SW480 (cell line): ENCODE measurements at regions not wholly inside any gene's neighbourhood (a gene's known extent, or its start where the extent isn't known, plus 50 kb on each side); places are given as distances from the start of the nearest gene placed in this dataset.
"Not testable (repeated sequence)": the region's sequence is repeated elsewhere in the genome, so short reads cannot be mapped to it uniquely, and the experiment has no call there.

Experiments
- DNase-seq: peaks from one replicate; pipeline ENCODE4 v3.0.0-alpha.2; 2016; ENCODE audit warnings: low spot score

DNA sequence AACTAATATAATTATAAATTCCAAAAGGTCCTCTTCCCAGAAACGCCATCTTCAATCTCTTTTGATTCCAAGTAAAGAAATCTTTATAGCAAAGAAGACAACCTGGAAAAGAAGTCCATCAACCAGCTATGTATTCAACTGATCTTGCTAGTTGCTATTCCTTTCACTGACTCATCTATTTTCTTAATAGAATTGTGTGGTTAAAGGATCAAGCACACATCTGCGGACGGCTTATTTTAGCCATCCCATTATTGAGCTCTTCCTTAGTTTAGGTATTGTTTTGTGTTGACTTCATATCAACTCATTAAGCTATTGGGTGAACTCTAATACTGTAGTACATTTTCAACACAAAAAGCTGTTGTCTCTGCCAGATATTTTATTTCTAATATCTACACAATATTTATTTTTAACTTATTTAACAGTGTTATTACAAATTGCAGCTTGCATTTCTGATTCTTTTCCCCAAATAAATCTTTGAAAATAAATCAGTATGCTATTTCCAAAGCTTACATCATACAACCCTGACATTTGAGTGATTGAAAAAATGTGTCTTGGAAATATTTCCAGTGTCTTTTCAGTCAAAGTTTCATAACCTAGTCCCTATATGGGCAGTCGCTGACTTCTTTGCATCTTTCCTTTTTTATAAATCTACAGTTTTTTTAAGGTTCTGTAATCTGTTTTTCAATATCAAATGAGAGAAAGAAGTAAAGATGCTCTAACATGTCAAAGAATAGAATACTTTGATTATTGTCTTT is 158.8 kb upstream of the SPRY2 start:
- no peak for DNase-seq

DNA sequence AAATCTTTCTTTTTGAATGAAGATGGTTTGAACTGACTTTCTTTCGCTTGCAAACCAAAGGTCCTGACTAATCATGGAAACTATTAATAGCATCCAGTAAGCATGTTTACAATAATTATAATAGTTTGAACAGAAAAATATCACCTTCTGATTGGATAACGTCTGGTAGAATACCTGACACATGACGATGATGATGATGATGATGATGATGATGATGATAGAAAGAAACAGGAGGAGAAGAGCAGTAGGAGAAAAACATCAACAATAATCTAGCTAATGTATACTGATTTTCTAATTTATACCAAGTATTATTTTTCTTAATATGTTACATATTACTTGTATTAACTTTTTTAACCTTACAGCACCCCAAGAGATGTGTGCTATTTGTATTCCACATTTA is 157.5 kb upstream of the SPRY2 start:
- DNase-seq: no peak

DNA sequence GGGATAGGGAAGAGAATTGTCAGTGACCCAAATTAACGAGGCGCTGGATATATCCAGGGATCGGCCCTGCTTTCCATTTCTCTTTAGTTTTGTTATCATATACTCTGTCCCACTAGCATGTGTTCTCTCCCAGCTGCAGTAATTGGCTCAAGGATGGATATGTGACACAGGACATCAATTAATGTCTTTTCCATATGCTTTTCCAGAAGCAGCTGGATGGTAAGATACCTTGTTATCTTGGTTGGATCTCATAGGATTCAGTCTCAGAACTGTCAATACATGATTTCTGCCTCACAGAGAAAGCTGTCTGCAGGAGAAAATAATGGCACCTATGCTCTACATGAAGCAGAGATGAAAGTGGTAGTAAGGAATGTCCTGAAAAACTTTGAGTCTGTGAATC is 157.1 kb upstream of the SPRY2 start:
- DNase-seq: no peak

DNA sequence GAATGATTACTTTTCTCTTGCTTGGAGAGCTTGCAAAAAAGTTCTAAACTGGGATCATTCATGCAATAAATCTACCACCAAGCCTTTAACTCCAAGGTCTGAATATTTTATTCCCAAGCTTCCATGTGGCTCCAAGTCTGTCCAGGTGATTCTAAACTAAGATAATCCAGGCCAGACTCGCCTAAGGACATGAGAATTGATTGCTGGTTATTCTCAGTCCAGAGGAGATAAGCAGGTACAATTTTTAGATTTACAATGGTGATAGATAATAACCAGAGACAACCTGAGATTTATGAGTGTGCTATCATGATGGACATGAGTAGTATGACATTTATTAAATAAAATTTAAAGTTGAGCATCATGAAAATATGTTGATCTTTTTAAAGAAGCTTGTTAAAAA is 156.5 kb upstream of the SPRY2 start:
- DNase-seq: no peak

DNA sequence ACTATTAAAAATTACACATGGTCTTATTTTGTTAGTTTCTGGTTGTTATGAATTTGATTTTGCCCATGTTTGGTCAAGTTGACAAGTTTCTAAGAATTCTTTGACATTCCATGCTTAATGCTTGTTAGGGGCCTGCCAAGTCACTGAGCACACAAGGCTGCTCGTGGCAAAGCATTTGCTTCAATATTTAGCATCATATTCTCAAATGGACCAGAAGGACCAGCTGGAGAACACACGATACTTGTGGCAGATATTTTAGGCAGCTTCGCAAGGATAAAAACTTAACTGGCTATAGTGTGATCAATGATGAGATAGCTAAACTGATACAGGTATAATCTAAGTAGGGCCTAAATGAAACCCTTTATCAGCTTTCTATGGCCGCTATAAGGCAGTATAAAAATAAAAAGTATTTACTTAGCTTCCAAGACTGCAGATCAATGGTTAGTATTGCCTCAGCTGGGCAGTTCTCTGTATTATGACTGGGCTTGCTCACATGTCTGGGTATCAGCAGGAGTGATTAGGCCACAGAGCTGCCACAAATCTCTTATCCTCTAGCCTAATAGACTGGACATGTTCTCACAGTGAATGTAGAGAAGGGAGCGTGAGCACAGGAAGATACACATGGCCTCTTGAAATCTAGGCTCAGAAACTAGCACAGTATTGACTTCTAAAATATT is 155.9 kb upstream of the SPRY2 start:
- no peak for DNase-seq

DNA sequence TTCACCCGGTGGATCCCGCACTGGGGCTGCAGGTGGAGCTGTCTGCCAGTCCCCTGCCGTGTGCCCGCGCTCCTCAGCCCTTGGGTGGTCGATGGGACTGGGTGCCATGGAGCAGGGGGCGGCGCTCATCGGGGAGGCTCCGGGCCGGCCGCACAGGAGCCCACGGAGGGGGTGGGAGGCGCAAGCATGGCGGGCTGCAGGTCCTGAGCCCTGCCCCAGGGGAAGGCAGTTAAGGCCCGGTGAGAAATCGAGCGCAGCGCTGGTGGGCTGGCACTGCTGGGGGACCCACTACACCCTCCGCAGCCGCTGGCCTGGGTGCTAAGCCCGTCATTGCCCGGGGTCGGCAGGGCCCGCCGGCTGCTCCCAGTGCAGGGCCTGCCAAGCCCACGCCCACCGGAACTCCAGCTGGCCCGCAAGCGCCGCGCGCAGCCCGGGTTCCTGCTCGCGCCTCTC is 149.6 kb upstream of the SPRY2 start:
- DNase-seq: not testable (repeated sequence)

DNA sequence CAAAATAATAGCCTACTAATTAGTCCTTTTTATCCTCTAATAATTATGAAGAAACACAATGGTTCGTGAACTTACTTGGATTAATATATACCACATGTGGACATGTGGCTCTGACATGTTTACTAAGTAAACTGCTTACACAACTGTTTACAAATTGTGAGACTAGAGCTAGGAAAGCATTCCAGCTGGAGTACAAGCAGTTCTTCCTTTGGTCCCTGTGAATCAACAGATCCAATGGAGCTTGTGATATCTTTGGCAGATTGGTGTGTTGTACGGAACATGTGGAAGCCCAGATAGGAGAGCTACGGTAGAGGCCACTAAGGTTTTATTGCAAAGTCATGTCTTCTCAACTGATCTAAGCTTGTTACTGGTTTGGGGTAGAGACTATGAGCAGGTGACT is 145.5 kb upstream of the SPRY2 start:
- no peak for DNase-seq

DNA sequence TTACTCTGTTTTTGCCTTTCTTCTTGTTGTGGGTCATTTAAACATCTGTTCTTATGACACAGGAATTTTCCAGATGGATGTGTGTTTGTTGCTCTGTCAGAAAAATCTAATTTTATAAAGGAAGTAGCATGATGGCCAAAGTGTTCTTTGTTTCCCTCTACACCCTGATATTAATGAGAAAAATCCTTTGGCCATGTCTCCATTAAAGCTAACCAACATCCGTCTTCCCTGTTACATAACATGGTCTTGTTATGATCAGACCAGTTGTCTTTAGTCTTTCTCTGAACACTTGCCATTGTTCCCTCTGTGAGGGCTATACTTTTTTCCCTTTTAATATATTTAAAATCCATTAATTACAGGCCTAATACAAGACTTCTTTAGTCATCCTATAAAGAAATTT is 142.2 kb upstream of the SPRY2 start:
- DNase-seq: no peak

DNA sequence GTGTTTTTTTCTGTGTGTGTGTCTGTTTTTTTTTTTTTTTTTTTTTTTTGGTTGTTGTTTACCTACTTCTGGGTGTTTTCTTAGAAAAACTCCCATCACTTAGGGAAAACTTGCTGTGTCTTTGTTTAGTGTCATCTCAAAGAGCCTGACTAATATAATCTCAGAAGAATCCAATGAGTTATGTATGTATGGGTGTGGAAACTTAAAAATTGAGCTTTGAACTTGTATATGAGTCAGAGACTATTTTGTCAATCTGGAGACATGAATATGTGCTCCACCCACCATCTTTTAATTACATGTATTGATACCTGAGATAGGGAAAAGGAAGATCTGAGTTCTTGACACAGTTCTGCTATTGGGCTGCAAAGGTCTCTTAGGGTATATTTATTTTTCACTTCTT is 140.7 kb upstream of the SPRY2 start:
- no peak for DNase-seq

DNA sequence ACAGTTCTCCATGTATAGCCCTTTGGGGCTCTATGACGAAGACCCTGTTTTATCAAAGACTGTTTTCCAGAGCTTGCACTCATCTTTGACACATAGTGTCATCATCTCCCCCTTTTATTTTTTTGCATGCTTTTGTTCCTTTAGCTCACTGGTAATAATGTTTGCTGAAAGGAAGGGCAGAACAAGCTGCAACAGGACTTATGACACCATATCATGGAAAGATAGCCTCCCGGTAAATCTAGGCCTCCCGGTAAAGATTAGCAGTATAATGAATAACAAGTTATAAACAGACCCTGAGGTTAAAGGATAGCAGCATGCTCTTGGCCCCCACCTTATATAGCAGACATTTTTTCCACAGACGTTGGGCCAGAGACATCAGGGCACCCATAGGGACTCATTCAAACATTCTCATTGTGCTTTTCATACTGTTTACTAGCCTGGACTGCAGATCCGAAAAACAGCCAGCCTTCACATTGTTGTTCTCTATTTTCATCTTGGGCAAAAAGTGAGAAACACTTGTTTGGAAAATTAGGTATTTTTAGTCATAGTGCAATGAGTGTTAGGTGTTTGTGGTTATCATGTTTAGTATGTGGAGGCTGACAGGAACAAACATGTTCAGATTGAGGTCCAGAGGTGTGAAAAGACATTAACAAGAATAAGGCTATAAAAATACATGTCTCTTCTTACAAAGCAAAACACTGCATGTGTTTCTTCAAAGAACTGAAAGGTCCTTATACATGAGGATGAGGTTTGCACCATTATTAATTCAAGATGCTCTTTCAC is 136.9 kb upstream of the SPRY2 start:
- no peak for DNase-seq

DNA sequence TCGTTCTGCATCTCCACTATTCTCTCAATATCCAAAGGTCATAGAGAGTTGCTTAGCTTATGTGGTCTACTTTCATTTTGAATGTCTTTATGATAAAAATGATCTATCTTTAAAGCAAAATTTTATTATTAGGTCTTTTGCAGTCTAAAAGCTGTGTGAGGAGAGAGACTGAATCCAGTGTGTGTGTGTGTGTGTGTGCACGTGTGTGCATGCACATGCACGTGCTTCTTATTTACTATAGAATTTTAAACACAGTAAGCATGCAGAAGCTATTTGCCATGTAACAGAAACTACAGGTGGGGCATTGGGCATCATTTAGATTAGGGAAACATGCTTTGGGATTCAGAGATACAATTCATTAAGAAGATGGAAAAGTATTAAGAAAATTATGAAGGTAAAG is 136.0 kb upstream of the SPRY2 start:
- no peak for DNase-seq

DNA sequence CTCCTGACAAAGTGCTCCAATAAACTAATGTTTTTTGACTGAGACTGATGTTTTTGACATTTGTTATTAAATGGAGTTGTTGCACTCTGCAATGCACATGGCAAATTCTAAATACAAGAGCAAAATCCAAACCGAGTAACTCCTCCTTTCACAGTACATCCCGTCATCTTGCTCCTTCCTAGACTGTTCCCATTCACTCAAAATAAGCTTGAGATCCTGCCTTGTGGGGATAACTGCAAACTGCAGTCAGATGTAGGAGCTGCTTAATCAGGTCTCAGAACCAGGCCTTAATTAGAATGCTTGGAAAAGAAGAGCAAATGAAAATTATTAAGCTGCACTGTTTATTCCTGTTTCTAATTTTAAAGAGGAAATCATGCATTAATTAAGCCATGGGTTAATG is 134.8 kb upstream of the SPRY2 start:
- no peak for DNase-seq

DNA sequence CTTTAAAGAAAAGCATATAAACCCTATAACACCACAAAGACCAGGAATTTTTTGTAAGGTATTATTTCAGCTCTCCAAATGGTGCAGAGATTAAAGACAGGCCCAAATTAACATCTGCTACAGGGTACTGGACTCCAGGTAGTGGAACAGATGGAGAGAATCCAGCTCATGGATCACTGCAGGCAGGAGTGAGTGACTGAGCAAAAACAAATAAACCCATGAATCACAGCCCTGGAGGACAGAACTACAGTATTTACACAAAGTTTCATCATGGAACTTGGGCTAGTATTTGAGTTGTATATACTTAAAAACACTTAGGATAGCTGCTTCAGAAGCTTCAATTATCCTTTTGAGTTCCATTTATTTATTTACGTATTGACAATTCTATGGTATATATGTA is 132.8 kb upstream of the SPRY2 start:
- DNase-seq: no peak

DNA sequence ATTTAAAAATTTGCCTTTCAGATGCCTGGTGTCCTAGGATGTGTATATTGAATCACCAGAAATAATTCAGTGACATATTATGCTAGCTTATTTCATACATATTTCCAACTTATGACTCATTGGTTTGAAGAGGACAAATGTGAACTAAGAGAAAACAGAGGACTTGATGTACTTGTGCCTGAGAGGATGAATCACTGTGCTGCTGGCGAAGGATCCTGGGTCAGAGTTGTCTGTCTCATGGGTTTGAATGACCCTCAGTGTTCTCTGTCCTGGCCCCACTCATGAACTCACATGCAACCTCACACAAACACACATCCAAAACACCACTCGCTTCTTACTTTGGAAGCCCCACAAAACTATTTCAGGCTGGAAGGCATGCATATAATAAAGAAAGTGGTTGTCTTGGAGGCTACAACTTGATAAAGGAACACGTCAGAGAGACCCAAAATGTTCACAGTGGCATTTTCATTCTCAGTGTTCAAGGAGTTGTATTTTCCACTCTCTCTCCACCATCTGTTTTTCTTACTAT is 129.0 kb upstream of the SPRY2 start:
- DNase-seq: peak; percentile 9

DNA sequence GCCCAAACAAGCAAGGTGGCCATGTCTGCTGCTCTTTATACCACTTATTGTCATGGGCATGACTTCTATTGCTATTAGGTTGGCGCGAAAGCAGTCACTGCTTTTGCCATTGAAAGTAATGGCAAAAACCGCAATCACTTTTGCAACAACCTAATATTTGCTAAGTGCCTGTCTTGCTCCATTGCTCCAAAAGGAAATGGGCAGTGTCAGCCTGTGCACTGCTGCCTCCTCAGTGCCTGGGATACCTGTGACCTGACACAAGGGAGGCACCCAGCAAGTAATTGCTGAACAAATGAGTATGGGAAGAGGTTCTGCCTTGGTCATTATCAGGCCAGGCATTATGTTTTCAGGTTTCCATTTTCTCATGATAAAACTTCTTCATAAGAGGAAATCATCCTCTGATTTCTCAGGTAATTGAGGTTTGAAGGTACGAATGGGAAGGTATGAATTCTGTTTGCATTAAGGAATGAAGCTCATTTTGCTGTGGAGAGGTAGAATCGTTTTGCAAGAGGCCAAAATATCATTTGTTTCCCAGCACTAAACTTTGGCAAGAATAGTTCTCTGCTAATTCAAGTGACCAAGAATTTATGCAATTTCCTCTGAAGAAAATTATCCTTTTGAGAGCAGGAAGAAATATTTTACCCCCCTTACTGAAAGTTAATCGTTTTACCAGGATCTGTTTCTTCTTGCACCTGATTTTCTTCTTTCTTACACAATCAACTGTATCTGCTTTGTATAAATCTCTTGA is 128.4 kb upstream of the SPRY2 start:
- no peak for DNase-seq

DNA sequence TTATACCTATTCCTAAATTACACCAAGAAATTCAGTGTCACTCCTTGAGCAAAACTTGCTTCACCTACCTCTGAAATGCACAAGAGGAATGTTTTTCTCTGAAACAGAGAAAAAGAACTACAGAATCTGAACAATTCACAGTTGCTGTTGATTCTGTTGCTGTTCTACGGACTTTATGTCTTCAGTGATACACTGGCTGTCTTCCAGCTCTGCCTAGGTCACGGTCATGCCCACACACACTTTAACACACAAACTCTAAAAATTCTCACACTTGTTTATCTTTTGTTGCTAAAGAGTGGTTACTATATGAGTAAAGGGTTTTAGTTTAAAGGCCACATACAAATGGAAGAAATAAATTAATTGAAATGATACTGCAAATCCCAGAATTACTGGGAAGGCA is 124.4 kb upstream of the SPRY2 start:
- no peak for DNase-seq

DNA sequence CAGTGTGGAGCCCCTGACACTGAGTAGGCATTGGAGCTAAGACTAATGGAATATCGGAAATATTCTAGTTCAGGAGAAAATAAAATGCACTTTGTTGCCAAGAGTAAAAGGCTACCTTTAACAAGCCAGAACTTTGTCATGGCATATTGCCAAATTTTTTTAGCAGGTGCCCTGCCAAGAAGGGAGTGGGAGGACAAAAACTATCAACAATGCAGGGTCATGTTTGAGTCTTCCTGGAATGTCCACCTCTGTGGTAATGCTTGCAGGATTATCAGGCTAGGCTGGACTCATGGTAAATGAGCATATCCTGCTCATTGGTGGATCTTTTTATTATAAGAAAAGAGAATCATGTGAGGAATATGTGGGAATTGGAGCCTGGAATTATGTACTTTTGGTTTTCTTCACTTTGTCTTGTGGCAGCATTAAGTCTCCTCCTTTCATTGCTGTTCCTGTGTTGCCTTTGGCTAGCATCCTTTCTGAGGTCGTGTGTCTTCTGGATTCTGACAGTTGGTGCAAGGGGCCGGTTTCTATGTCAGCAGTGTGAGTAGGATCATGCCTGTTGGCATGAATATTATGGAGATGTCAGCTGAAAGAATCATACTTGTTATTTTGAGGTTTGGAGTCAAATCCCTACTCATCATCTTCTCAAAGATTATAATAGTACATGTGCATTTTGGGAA is 122.9 kb upstream of the SPRY2 start:
- no peak for DNase-seq

DNA sequence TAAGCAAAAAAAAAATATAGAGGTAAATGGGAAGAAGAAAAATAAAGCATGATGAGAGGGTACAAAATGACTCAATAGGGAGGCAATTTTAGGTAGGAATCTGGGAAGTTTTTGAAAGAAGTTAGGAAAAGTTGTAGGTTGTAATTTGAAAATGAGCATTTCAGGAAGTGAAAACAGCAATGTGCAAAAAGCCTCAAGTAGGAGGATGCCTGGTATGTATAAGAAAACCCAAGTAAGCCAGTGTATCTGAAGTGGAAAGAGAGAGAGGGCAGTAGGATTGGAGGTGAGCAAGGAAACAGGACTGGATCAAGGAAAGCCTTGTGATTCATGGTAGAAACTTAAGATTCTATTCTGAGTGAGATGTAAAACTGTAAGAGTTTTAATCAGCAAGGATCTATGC is 121.6 kb upstream of the SPRY2 start:
- no peak for DNase-seq

DNA sequence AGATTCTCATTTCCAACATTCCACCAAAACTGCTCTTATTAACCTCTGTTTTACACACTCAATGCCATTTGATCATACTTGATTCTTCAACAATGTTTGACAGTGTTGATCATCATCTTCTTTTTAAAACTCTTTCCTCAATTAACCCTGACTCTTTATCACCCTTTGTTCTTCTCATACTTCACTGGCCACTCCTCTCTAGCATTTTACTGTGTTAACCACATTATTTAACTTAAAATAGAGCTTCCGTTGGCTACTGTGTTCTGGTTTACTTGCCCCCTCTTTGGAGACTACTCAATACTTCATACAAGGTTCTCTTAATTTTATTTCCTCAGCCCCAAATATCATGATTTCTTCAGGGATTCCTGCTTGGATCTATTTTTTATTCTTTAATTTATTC is 121.1 kb upstream of the SPRY2 start:
- DNase-seq: no peak

DNA sequence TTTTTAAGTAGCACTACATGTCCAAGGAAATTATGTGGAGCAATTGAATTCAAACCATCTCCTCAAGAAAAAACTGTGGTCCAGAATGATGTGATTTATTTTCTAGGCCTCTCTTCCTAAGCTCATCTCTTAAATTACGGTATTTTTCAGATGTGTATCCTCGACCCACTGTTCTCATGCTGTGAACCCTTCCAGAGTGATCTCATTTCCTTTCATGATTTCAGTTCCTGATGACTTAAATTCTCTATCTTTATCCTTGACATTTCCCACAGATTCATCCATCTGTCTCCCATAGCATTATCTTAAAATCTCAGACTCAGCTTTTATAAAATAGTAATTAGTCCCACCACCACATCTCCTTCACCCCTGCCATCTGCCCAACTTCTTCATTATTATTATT is 117.6 kb upstream of the SPRY2 start:
- DNase-seq: no peak

DNA sequence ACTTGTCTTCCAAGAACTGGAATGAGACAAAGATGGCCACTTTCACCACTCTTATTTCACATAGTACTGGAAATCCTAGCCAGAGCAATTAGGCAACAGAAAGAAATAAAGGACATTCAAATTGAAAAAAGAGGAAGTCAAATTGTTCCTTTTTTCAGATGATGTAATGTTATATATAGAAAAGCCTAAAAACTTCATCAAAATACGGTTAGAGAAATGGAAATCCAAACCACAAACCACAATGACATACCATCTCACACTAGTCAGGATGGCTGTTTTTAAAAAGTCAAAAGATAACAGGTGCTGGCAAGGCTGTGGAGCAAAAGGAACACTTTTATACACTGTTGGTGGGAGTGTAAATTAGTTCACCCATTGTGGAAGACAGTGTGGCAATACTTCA is 113.3 kb upstream of the SPRY2 start:
- no peak for DNase-seq

DNA sequence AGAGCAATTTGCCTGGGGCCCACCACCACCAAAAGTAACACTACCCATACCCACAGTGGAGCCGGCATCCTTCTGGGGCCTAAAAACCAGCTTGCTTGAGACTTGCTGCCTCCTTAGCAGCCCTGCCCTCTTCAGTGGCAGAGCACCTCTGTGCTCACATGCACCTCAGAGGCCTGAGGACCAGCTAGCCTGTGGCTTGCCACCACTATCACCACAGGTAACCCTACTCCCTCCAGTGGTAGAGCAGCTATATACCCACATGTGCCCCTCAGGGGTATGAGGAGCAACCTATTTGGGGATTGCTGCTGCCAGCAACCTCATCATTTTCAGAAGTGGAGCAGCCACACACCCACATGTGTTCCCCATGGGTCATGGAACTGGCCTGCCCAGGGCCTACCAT is 111.4 kb upstream of the SPRY2 start:
- no peak for DNase-seq
